ENCODE measurements at regions not wholly inside any gene's neighbourhood (a gene's known extent, or its start where the extent isn't known, plus 50 kb on each side); places are given as distances from the start of the nearest gene placed in this dataset.

DNA sequence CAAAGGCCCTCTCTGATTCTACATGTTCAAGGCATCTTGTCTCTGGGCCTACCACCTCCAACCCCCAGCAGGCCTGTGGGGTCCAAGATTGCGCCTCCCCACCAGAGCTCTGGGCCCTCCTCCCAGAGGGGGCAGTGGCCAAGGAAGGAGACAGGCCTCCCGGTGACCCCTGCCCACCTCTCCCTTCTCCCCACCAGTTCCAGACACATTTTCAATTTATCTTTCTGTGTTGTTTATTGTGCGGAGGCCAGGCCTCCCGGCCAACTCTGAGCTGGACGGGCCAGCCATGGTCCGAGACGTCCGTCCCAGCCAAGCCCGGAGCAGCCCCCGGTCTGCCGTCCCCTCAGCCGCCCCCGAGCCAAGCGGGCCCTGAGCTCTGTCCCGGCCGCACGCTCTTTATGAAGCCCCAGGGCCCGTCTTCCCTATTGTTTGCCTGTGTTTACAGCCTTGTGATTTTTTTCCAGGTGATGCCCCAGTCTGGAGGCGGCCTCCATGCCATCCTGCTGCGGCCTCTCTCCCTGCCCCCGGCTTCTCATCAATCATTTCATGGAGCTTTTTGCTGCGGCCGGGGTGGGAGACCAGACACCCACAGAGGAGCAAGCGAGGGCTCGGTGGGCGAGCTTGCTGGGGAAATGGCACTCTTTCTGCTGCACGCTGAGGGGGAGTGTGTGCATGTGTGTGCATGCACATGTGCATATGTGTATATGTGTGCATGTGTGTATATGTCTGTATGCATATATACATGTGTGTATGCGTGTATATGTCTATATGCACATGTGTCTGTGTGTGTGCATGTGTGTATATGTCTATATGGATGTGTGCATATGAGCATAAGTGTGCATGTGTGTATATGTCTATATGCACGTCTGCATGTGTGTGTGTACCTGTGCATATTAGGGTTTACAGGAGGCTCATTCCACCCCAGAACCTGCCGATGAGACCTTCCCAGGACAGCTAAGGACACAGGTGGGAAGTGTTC lies 52.7 kb upstream of the ELN start:
- no peak for TF ChIP-seq EZH2phosphoT487 (IDR thresholded peaks at IDR 0.05; ENCODE audit: insufficient read depth, low read depth)
- no peak for TF ChIP-seq EZH2 (IDR thresholded peaks at IDR 0.05; ENCODE audit: insufficient read depth, poor library complexity, severe bottlenecking)
- Histone ChIP-seq H3F3A (ENCODE audit: insufficient read depth) (no peaks in the 10 kb centered on the region; the same call in 1 of the 2 replicates), H3K4me3 (no peak overlapping the region), H3K36me3 (ENCODE audit: low read depth) (no peaks in the 10 kb centered on the region), H3K9ac (no peak overlapping the region), H3K9me3 (ENCODE audit: low read depth) (no peaks in the 10 kb centered on the region), H4K20me1 (ENCODE audit: insufficient read depth) (no peaks in the 10 kb centered on the region), H3K79me2 (ENCODE audit: insufficient read depth) (no peaks in the 10 kb centered on the region), H3K9me2 (ENCODE audit: insufficient read depth) (no peaks in the 10 kb centered on the region), H3K27me3 (replicated peaks; ENCODE audit: insufficient read depth) (no peaks in the 10 kb centered on the region), H2AFZ (no peak overlapping the region), H3K4me2 (ENCODE audit: unreplicated experiment) (no peak overlapping the region), H3K27ac (no peak overlapping the region), H3K4me1 (ENCODE audit: insufficient read depth) (peaks cover 25% of the 10 kb centered on the region)
- 85 to 89% methylated on average over 17 to 30 of the region's 30 CpGs for WGBS, 2 experiments (ENCODE audit: low coverage in 1 of 2, low lambda C conversion rate in 2 of 2, missing lambda C conversion rate in 2 of 2)
- no peak for DNase-seq
- in situ Hi-C loops (cut with MboI), result no loop called here

DNA sequence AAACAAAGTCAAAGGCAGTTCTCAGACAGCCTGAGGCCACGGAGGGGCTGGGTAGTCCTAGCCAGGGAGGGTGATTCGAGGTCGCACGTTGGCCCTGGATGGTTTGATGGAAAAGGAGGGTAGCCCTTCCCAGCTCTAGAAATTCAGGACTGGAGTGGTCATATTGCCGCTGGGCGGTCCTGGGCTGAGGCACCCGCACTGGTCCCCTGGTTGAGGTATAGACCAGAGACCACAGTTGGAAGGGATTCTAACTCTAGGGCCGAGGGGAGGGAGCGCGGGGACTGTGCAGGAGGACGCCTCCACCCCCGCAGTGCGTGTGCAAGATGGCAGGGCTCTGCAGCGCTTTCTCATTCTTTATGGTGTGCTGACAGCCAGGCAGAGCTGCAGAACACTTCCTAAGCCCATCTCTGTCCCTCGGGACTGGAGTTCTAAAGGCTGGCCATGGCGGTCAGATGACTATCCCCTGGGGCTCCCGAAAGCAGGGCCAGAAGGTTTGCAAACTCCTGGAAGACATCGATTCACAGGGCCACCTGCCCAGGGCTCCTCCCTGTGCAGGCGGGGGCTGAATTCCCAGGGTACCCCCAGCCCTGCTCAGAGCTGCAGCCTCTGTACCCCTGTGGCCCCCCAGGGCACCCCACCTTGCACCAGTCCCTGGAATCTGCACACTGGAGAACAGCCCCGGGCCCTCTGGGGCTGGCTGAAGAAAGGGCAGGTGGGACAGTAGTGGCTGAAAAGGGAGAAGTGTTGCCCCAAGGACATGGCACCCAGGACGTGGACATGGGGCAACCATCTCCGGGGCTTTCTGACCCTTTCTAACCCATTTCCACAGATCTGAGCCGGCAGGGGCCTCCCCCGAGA lies 51.0 kb upstream of the ELN start:
- in situ Hi-C loops (cut with MboI), result no loop called here
- H4K20me1 ChIP-seq (ENCODE audit: insufficient read depth), result no peaks in the 10 kb centered on the region
- H3K79me2 ChIP-seq (ENCODE audit: insufficient read depth), result no peaks in the 10 kb centered on the region
- H2AFZ ChIP-seq, result no peak overlapping the region
- no peaks in the 10 kb centered on the region for H3K9me3 ChIP-seq (ENCODE audit: low read depth)
- no peaks in the 10 kb centered on the region; the same call in 1 of the 2 replicates for H3F3A ChIP-seq (ENCODE audit: insufficient read depth)
- no peak overlapping the region for H3K4me3 ChIP-seq
- H3K4me1 ChIP-seq (ENCODE audit: insufficient read depth), result peaks cover 25% of the 10 kb centered on the region
- no peaks in the 10 kb centered on the region for H3K9me2 ChIP-seq (ENCODE audit: insufficient read depth)
- peak overlapping the region; percentile 5; the same call in 1 of the 2 replicates for H3K9ac ChIP-seq
- H3K36me3 ChIP-seq (ENCODE audit: low read depth), result no peaks in the 10 kb centered on the region
- 12 to 16% methylated on average over 24 of the region's 24 CpGs for WGBS, 2 experiments (ENCODE audit: low coverage in 1 of 2, low lambda C conversion rate in 2 of 2, missing lambda C conversion rate in 2 of 2)
- peak; percentile 94 for DNase-seq
- H3K4me2 ChIP-seq (ENCODE audit: unreplicated experiment), result peak overlapping the region; percentile 7
- TF ChIP-seq EZH2phosphoT487 (IDR thresholded peaks at IDR 0.05; ENCODE audit: insufficient read depth, low read depth) (0 out of 2 replicates have a peak, but pooled peaks have one; percentile 80), EZH2 (IDR thresholded peaks at IDR 0.05; ENCODE audit: insufficient read depth, poor library complexity, severe bottlenecking) (no peak)
- no peaks in the 10 kb centered on the region for H3K27me3 ChIP-seq (replicated peaks; ENCODE audit: insufficient read depth)
- H3K27ac ChIP-seq, result no peak overlapping the region

DNA sequence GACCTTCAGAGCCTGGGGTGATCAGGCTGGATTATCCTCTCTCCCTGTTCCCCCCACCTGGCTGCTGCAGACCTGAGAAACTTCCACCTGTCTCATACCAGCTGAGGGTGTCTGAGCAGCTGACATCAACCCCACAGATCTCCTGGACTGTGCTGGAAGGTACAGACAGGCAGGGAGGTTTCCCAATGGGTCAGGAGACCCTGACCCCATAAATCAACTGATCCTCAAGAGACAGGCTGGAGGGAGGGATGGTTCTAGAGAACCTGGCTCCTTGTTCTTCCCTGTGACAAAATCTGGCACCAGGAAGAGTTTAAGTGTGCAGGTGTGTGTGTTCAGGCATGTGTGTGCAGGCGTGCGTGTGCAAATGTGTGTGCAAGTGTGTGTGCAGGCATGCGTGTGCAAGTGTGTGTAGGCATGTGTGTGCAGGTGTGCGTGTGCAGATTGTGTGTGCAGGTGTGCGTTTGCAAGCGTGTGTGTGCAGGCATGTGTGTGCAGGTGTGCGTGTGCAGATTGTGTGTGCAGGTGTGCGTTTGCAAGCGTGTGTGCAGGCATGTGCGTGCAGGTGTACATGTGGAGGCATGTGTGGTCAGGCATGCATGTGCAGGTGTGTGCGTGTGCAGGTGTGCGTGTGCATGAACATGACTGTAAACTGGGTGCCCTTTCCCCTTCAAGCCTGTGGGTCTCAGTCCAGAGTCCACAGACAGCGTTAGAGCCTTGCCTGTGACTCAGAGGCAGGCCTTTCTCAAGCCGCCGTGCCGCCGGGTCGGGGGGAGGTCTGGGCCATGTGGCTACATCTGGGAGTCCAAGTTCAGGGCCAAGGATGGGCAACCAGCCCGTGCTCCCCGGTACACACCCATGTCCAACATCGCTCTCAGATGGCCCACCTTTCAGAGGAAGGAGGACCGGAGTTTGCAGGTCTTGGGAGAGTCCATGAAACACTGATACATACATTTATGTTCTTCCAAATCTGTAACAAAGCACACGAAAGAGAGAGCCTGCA lies 50.1 kb upstream of the ELN start:
- peak; percentile 74 for DNase-seq
- Histone ChIP-seq H3K27me3 (replicated peaks; ENCODE audit: insufficient read depth) (no peaks in the 10 kb centered on the region), H3K79me2 (ENCODE audit: insufficient read depth) (no peaks in the 10 kb centered on the region), H3K27ac (peak overlapping the region; percentile 21; the same call in 1 of the 2 replicates), H3K36me3 (ENCODE audit: low read depth) (no peaks in the 10 kb centered on the region), H3K4me3 (no peak overlapping the region), H3K9me3 (ENCODE audit: low read depth) (no peaks in the 10 kb centered on the region), H3K4me1 (ENCODE audit: insufficient read depth) (peaks cover 25% of the 10 kb centered on the region), H3K9ac (peak overlapping the region; percentile 43; the same call in 1 of the 2 replicates), H4K20me1 (ENCODE audit: insufficient read depth) (no peaks in the 10 kb centered on the region), H2AFZ (peak overlapping the region; percentile 68), H3K4me2 (ENCODE audit: unreplicated experiment) (peak overlapping the region; percentile 7), H3F3A (ENCODE audit: insufficient read depth) (no peaks in the 10 kb centered on the region; the same call in 1 of the 2 replicates), H3K9me2 (ENCODE audit: insufficient read depth) (no peaks in the 10 kb centered on the region)
- in situ Hi-C loops (cut with MboI), result no loop called here
- TF ChIP-seq EZH2 (IDR thresholded peaks at IDR 0.05; ENCODE audit: insufficient read depth, poor library complexity, severe bottlenecking) (no peak), EZH2phosphoT487 (IDR thresholded peaks at IDR 0.05; ENCODE audit: insufficient read depth, low read depth) (no peak)
- 40 to 46% methylated on average over 20 to 22 of the region's 23 CpGs for WGBS, 2 experiments (ENCODE audit: low coverage in 1 of 2, low lambda C conversion rate in 2 of 2, missing lambda C conversion rate in 2 of 2)

All from GM23248 (cell line).